Fibroblast of skin of back (primary cell): ENCODE measurements at regions not wholly inside any gene's neighbourhood (a gene's known extent, or its start where the extent isn't known, plus 50 kb on each side); places are given as distances from the start of the nearest gene placed in this dataset.
A peak's percentile ranks its signal among the peaks of the same experiment; 100 is the strongest.
"Not testable (repeated sequence)": the region's sequence is repeated elsewhere in the genome, so short reads cannot be mapped to it uniquely, and the experiment has no call there.

Experiments used
- DNase-seq: peaks from one replicate; pipeline ENCODE4 v3.0.0-alpha.2; 2013

DNA sequence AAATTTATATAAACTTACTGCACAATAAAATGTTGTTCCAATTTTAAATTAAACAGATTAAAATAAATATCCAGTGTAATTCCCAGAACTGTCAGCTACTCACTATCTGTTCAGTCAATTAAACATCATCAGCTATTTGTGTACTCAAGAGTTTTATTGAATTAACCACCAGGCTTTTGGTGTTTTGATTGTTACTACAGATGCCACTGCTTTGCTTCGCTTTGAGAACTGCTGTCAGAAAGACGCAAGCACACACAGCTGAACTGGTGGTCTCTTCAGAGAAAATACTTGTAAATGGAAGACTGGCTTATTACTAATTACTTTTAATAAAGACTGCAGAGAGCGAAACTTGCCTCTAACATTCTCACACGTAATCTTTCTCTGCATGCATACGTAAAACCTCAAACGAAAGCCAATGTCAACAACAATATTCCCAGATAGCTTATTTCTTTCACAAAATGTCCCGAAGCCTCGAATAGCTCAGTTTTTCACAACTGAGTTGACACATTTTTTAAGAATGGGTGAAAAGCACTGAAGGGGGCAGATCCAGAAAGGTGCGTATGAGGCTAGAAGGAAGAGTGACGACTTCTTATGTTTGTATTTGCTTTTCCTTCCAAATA, 259.6 kb upstream of the RPS23 start:
- DNase-seq: no peak

DNA sequence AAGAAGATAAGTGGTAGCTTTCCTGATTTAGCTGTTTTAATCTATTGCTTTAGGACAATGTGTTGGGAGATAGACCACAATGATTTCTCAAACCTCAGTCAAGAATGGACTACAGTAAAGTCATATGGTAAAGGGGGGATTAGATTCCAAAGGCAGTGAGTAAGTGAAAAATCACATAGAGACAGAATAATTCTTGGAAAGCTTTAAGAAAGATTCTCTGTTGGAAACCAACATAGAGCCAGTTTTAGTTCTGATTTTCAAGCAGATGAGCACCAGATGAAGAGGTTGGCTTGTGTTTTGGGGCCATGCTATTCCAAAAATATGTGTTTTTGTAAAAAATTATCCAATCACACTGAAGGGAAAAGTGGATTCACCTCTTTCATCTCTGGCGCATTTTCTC, 256.8 kb upstream of the RPS23 start:
- DNase-seq: no peak

DNA sequence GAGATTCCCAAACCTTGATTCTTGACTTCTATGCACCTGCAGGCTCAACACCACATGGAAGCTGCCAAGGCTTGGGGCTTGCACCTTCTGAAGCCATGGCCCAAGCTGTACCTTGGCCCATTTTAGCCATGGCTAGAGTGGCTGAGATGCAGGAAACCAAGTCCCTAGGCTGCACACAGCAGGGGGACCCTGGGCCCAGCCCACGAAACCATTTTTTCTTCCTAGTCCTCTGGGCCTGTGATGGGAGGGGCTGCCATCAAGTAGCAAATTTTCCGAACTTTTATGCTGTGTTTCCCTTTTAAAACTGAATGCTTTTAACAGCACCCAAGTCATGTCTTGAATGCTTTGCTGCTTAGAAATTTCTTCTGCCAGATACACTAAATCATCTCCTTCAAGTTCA, 253.9 kb upstream of the RPS23 start:
- DNase-seq: not testable (repeated sequence)

DNA sequence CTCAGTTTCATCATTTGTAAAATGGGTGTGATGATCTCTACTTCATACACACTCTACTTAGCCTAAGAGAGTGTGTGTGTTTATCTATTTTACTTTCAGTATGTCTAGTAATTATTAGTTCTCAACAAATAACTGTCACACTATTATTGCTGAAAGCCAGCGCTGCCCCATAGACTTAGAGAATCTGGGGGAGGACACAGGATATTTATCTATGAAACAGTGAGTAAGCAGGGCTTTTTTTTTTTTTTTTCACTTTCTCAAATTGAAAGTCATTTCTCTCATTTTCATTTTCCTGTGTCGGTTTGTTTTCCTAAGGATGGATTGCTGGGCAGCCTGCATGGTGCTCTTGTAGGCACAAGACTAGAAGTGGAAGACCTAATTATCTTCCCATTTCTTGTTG, 248.4 kb upstream of the RPS23 start:
- no peak for DNase-seq

DNA sequence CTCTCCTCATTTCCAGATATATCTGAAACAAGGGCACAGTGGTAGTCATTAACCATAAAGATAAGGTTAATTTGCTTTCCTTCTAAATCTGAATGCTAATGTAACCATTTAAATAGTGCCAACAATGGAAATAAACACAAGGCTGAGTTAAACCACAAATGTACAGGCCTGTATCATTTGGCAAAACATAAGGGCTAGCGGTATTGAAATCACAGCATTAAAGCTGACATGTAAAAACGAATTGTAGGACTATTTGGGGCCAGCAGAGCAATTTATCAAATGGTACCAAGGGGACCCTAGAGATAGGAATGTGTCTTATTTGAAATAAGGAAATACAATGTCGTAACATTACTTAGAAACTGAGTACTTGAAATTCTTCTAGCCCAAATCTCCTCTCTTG, 247.5 kb upstream of the RPS23 start:
- DNase-seq: no peak

DNA sequence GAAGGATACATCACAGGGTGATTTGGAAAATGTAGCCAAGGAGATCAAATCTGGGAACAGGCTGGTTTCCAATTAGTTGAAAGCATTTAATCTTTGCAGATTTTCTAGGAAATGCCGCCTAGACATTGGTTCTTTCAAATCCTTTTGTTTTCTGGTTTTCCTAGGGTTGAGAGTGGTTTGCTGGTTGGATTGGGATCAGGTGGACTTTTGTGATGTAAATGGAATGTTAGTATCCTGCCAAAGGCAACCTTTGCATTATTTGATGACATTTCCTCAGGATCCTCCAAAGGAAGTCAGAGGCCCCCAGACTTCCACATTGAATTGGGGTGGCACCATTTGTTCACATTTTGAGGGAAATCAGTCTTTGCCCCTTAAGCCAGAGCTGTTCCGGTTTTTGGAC, 245.5 kb upstream of the RPS23 start:
- no peak for DNase-seq

DNA sequence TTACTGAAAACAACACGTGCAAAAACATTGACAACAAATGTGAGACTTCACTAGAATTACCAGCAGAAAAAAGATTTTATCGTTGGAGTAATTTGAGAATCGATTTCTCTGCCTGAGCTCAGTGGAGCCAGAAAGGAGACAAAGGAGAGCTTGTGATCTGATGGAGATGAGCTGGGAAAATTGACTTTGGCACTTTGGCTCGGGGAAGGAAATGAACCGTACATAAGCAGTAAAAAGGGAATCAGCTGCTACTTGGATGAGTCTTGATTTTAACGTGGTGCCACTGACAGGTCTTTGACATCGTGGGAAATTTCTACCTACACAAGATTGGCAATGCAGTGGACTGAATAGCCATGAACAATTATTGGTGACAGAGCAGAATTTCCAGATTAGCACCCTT, 244.7 kb upstream of the RPS23 start:
- DNase-seq: no peak

DNA sequence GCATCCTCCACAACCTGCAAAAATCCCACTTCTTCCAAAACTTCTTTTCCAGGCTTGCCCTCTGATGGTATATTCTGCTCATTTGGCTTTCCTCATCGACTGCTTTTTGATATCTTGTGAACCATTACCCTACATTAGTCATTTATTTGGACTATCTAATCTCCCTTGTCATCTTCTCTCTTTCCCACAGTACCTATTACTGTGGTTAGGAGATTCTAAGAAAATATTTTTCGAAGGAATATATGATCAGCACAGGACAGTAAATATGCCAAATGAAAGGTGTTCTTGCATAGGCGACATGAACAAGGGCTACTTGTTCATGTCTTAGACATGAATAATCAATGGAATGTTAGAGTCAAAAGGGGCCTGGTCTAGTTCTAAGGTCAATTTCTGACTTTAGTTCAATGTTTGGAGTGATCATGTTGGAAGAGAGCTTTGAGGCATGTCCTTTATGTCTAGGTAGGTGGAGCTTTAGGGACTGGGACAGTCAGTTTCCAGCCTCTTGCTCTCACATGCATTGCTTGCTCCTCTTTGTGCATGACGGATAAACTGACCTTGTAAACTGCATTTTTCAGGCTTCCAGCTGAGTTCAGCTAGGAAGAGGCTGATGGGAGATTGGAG, 243.4 kb upstream of the RPS23 start:
- no peak for DNase-seq

DNA sequence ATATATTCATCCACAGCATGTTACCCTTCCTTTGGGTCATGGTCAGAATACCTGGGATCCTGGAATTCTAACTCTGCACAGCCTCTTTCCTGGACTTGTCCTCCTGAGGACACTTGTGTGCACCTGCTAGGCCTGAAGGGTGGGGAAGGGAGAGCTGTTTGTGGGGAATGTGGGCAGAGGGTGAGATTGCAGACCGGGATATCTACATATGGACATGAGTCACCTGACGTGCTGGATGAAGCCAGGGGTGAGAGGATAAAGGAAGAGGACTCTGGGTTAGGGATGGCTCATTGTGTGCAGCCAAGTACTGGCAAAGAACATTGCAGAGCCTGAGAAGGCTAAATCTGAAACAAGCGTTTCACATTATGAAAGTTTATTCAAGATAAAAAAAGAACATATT, 241.4 kb upstream of the RPS23 start:
- DNase-seq: no peak

DNA sequence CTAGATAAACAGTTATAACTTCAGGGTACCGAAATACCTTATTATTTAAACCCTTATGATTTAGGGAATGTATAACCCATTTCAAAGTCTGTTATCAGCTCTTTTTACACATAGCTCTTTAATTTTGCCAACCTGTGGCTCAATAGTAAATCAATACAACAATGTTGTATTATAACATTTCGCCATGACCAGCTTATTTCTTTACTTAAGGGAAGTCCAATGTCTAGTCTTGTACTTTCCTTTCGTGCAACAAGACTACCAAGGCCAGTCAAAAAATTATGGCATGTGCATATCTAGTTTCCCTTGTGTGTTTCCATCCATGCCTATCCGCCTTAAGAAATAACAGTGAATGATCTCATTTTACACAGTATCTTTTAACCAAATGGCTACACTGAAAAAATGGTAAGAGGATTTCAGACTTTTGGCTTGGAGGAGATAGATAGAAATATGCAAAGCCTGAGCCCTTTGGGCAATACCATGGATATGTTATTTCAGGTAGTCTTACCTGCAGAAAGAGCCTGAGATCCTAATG, 239.5 kb upstream of the RPS23 start:
- DNase-seq: no peak

DNA sequence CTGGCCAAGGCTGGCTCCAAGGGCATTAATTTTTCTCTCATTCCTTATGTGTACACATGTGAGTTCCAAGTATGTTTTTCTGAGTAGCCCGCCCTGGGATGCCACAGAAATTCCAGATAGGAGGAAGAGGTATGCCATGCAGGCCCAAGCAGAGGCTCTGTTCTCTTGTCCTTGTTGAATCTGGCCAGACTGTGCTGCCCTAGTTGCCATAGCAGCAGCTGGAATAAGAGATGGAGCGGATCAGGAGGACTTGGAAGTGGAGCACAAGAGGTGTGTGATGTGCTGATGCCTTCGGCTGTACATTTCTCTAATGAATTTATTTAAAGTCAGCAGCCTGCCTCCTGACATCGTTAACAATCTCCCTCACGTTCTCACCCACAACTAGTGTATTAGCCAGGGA, 235.6 kb upstream of the RPS23 start:
- DNase-seq: no peak

DNA sequence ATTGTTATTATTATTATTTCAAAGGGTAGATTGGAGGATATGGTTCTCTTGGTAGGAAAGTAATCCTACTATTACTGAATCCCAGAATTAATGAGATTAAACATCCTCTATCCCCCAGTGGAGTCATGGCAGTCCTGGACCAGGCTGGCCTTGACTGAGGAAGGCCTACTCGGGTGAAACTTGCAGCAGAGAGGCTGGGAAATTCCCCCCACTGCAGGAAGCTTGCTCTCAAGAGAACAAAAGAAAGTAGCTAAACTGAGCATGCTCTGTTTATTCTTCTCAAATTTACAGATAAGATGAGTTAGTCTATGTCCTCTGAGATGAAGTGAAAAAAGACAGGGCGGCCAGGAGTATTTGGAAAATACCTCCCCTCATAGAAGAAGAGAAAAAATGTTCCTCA, 233.9 kb upstream of the RPS23 start:
- no peak for DNase-seq

DNA sequence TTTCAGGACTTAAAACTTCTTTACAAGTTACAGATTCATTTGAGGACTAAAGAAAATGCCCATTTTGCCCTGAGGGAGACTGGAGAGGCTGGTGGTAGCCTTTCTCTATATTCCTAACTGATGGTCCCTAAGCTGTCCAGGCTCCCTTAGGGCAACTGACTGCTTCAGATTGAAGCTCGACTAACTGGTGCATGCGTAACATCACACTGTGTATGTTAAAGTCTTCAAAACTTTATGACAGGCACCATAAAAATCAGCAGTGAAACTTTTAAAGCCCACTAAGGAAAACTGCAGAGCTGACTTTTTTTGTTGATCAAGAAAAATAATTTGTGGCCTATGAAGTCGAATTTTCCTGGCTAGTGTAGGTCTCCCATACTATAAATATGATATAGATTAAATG, 233.0 kb upstream of the RPS23 start:
- DNase-seq: no peak

DNA sequence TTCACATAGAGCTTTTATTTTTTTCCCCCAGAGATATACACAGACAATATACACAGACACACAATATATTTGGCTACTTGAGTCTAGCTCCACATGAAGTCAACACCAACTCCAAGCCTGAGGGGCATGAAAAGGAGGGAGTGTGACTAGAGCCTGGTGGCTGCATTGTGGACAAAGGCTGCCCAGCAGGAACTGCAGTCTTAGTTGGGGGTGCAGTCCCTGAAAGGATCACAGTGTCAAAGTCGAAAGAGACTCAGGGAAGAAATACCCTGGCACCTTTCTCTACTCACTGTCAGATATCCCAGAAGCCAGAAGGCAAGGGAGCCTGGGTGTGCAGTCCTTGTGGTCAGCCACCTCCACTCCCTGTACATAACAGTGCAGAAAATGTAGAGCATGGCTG, 231.6 kb upstream of the RPS23 start:
- no peak for DNase-seq

DNA sequence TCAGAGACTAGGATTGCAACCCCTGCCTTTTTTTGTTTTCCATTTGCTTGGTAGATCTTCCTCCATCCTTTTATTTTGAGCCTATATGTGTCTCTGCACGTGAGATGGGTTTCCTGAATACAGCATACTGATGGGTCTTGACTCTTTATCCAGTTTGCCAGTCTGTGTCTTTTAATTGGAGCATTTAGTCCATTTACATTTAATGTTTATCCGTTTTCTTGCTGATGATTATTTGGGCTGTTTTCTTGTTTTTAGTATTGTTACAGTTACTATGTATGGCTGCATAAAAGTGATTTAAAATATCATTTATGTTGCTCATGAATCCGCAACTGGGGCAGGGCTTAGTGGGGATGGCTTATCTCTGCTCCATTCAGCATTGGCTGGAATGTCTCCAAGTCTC, 228.2 kb upstream of the RPS23 start:
- not testable (repeated sequence) for DNase-seq

DNA sequence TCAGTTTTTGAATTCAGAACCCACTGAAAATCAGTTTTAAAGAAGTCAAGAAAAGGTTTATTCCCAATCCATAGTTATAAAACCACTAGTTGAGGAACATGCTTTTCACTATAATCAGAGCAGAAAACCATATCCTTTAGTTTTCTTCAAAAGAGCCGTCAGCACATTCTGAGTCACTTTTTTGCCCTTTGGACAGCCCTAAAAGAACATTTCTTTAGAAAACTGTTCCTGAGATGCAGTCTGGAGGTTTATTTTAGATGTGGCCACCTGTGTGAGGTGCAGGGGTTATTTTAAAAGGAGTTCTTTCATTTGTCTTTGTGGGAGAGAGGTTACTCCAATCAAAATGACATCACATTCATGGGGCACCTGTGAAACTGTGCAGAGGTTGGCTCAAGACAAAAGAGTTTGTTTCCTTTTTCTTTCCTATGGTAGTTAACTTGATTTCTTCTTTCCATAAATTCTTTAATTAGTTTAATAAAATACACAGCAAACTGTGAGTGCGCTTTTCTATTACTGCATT, 221.6 kb upstream of the RPS23 start:
- DNase-seq: no peak

DNA sequence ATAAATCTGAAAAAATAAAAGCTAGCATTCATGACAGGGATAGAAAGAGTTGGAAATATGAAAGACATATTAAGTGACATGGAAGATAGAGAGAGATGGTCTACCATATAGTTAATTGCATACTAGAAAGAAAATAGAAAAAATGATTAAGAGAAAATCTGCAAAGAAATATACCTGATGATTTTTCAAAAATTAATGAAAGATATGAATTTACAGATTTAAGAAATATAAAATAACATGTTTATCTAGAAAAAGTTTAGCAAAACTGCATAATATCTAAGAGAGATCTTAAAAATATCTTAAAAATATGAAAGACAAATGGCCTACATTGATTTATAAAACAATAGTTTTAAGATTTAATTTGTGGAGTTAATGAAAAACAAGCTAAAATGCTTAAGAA, 219.1 kb upstream of the RPS23 start:
- no peak for DNase-seq

DNA sequence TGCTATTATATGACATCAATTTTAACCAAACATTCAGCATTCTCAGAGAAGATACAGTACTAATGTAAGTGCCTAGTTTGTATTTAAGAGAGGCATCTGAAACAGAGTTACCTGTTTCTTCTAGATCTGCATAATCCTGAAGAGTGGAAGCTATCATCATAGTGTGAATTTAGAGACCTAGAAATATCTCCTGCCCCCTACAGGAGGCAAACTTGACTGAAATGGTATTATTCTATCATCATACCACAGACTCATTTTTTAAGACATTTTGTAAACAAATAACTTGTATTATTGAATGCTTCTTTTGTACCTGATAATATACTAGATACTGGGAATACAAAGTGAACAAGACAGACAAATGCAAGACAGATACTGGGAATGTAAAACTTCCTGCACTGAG, 216.8 kb upstream of the RPS23 start:
- DNase-seq: peak; percentile 4

DNA sequence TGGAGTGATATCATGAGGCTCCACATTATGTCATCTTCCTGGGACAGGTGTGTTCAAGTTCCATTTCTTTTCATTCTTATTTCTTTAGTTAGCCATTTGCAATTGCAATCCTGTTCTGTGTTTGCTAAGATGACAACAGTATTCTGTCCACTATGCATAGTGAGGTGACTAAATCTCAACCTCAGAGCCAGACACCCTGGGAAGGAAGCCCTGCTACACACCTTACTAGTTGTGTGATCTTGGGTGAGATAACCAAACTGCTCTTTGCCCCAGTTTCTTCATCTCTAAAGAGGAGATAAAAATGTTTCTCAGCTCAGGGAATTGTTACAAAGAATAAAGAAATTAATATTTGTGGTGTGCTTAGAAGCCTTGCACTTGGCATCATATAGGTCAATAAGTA, 215.1 kb upstream of the RPS23 start:
- no peak for DNase-seq

DNA sequence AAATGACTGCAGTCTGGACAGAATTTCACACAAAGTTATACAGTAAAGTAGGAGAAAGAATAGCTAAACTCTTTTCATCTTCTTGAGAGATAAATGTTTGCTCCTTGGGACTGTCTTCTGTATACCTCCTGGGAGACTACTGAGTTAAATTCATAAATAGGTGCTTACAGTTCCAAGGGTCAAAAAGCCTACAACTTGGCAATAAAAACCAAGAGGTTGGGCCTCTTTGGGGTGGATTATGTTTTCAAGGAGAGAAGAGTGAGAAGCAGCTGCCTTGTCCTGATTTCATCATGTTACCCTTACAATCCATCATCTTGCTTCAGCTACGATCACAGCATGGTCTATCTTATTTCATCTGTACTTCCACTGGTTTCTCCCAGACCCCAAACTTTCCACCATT, 213.2 kb upstream of the RPS23 start:
- no peak for DNase-seq

DNA sequence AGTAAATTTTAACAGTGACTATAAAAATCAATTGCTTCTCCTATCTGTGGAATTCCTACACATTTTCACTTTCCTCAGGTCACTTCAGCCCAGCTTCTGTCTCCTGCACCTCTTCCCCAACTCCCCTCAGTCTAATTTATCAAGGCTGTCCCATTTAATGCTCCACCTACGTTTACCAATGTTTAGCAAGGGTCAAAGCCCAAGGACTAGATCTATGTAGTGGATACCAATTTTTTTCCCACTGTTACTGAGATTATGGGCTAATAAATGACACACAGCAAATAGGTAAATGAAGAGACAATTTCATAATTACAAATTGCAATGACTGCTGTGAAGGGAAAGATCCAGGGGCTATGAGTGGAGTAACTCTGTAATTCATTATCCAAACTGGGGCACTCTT, 211.5 kb upstream of the RPS23 start:
- no peak for DNase-seq

DNA sequence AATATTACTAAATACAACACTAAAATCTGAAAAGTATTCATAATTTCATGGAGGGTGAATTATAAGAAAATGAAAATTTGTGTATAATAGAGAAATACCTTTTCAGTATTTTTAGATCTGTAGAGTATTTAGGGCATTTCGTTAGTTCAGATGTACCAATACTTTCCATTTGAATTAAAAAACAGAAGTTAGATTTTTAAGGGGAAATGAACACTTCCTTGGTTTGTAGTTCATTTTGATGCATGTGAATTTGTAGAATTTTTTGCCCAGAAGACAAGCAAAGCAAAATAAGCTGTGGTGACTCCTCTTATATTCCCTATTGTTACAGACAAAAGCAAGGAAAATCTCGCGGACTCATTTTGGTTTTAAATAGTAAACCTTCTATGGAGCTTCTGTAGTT, 209.0 kb upstream of the RPS23 start:
- DNase-seq: no peak

DNA sequence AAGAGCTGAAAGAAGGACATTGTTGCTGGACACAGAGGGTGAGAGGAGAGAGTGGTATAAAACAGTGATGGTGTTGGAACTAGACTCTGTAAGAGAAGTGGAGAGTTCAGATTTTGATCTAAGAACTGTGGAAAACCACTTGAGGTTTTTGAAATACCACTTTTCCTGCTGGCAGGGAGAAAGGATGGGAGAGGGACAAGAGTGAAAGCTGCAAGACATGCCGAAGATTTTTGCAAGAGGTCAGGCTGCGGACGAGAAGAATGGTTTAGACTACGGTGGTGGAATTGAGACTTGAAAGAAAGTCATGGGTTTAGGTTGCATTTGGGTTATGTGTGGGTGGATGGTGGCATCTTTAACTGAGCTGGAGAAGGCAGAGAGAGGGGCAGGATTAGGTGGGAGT, 202.2 kb upstream of the RPS23 start:
- peak; percentile 7 for DNase-seq

DNA sequence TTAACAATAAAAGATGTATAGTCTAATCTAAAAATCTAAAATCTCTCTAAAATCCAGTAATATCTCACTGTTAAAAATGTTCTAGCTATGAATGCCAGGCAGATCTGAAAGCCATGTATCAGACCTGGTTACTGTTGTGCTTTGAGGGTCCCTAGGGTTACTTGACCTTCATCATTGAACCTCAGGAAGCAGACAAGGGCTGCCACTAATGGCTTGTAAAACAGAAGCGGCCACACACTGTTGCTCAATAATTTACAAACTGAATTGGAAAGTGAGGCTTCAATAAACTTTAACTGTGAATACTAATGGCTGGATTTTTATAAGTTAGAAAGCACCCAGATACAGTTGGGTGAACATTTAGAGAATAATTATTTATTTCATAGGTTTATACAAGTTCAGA, 198.0 kb upstream of the RPS23 start:
- no peak for DNase-seq

DNA sequence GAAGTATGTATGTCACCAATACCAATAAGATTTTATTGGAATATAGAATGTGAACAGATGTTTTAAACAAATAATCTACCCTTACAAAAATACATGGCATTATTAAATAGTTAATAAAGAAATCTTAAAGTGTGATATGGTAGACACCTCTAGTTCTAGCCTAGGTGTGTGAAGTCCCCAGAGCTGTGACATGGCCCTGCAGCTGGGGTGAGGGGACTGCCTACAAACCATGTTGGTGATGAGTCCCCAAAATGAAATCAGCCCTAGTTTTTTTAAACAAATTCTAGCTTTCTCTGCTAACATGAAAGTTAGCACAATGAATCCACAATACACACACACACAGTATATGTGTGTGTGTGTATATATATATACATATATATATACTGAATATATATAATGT, 195.1 kb upstream of the RPS23 start:
- no peak for DNase-seq
